HL-60 (cell line): ENCODE measurements at regions not wholly inside any gene's neighbourhood (a gene's known extent, or its start where the extent isn't known, plus 50 kb on each side); places are given as distances from the start of the nearest gene placed in this dataset.

ENCODE experiments used
- DNase-seq, 2 experiments: peaks; one replicate each; pipeline ENCODE4 v3.0.0-alpha.2; 2010 to 2020; ENCODE audit warnings: low read depth in 1 of 2, low spot score in 1 of 2
- H3K27ac ChIP-seq: fragments of 250-450 bp; sonication (Bioruptor Pico); replicated peaks from 2 replicates; pipeline ENCODE4 v1.5.1; 2020; ENCODE audit warnings: mild to moderate bottlenecking, moderate library complexity
- H3K27me3 ChIP-seq: fragments of 250-450 bp; sonication (Bioruptor Pico); 2 replicates; pipeline ENCODE4 v1.5.1; 2021; ENCODE audit warnings: mild to moderate bottlenecking, moderate library complexity; ENCODE audit not compliant: insufficient read depth, poor library complexity, severe bottlenecking
- H3K4me3 ChIP-seq: replicated peaks from 2 replicates; pipeline ENCODE4 v1.5.1; 2011; ENCODE audit warnings: mild to moderate bottlenecking, control low read depth, low read length; ENCODE audit not compliant: insufficient read depth
- GABPA ChIP-seq: IDR thresholded peaks from 2 replicates; pipeline ENCODE4 v1.6.1; 2012; ENCODE audit warnings: low read depth
- POLR2AphosphoS5 ChIP-seq: IDR thresholded peaks from 2 replicates; pipeline ENCODE4 v1.6.1; 2012; ENCODE audit warnings: low read depth
- REST ChIP-seq: IDR thresholded peaks from 2 replicates; pipeline ENCODE4 v1.6.1; 2012; ENCODE audit warnings: low read depth; ENCODE audit not compliant: insufficient replicate concordance
- SPI1 ChIP-seq: IDR thresholded peaks from 2 replicates; pipeline ENCODE4 v1.6.1; 2012; ENCODE audit warnings: low read depth, mild to moderate bottlenecking, borderline replicate concordance
- TF ChIP-seq, protein P1 (sequence below): IDR thresholded peaks from one replicate; pipeline ENCODE4 v1.5.1; 2011; ENCODE audit warnings: low read length, control low read depth, inconsistent platforms; ENCODE audit not compliant: insufficient read depth

- no peak for DNase-seq
- Histone ChIP-seq H3K4me3 (no peak overlapping the region), H3K27me3 (no peaks in the 10 kb centered on the region), H3K27ac (no peak overlapping the region)
- TF ChIP-seq POLR2AphosphoS5 (no peak), GABPA (no peak), REST (no peak), SPI1 (no peak)
- TF ChIP-seq, protein P1, sequence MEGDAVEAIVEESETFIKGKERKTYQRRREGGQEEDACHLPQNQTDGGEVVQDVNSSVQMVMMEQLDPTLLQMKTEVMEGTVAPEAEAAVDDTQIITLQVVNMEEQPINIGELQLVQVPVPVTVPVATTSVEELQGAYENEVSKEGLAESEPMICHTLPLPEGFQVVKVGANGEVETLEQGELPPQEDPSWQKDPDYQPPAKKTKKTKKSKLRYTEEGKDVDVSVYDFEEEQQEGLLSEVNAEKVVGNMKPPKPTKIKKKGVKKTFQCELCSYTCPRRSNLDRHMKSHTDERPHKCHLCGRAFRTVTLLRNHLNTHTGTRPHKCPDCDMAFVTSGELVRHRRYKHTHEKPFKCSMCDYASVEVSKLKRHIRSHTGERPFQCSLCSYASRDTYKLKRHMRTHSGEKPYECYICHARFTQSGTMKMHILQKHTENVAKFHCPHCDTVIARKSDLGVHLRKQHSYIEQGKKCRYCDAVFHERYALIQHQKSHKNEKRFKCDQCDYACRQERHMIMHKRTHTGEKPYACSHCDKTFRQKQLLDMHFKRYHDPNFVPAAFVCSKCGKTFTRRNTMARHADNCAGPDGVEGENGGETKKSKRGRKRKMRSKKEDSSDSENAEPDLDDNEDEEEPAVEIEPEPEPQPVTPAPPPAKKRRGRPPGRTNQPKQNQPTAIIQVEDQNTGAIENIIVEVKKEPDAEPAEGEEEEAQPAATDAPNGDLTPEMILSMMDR, result no peak
Observed at GRCh38 chr4:112923516-112923915, 125.9 kb upstream of the ANK2 start.

DNA sequence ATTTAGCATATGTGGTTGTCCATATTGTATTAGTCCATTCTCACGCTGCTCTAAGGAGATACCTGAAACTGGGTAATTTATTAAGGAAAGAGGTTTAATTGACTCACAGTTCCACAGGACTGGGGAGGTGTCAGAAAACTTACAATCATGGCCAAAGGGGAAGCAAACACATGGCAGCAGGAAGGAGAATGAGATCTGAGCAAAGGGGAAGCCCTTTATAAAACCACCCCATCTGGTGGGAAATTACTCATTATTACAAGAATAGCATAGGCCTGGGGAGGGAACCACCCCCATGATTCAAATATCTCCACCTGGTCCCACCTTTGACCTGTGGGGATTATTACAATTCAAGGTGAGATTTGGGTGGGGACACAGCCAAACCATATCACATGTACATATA, 122.6 kb upstream of the ANK2 start:
- Histone ChIP-seq H3K27me3 (no peaks in the 10 kb centered on the region), H3K27ac (no peak overlapping the region), H3K4me3 (no peak overlapping the region)
- TF ChIP-seq POLR2AphosphoS5, result no peak
- no peak for TF ChIP-seq SPI1
- TF ChIP-seq GABPA, result no peak
- TF ChIP-seq, protein P1, result no peak
- TF ChIP-seq REST, result no peak
- no peak for DNase-seq

DNA sequence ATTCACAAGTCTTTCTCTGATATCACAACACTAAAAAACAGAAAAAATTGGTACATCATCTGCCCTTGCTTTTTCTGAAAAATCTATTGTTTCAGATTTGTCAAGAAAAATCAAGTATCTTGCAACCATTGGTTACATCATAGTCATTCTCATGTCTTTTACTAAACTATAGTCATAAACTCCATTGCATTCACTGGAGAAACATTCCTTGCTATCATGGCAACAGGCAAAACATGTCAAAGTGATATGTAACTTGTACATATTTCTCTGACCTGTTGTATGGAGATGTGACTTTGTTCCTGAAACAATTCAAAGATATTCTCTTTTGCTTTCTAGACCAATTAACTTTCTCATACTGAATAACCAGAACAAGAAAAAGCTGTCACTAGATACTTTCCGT, 121.9 kb upstream of the ANK2 start:
- DNase-seq, result no peak
- Histone ChIP-seq H3K4me3 (no peak overlapping the region), H3K27ac (no peak overlapping the region), H3K27me3 (no peaks in the 10 kb centered on the region)
- TF ChIP-seq REST (no peak), POLR2AphosphoS5 (no peak), GABPA (no peak), SPI1 (no peak)
- TF ChIP-seq, protein P1, result no peak
